MM.1S (cell line): ENCODE measurements at regions not wholly inside any gene's neighbourhood (a gene's known extent, or its start where the extent isn't known, plus 50 kb on each side); places are given as distances from the start of the nearest gene placed in this dataset.
A peak's percentile ranks its signal among the peaks of the same experiment; 100 is the strongest.

Experiments
- DNase-seq: peaks from one replicate; pipeline ENCODE4 v3.0.0-alpha.2; 2015
- H2AFZ ChIP-seq: fragments of 300-600 bp; sonication (generic); 2 replicates; pipeline ENCODE4 v1.6.0; 2016; ENCODE audit warnings: antibody characterized with exemption, low read length
- H3F3A ChIP-seq: fragments of 300-600 bp; sonication (generic); 2 replicates; pipeline ENCODE4 v1.6.1; 2016; ENCODE audit warnings: mild to moderate bottlenecking, antibody characterized with exemption, low read length, moderate library complexity, mixed read lengths; ENCODE audit not compliant: insufficient read depth
- H3K27ac ChIP-seq: fragments of 300-600 bp; sonication (generic); 2 replicates; pipeline ENCODE4 v1.5.1; 2016; ENCODE audit warnings: mild to moderate bottlenecking, low read length
- H3K27me3 ChIP-seq: fragments of 300-600 bp; sonication (generic); replicated peaks from 2 replicates; pipeline ENCODE4 v1.6.0; 2016; ENCODE audit warnings: low read length; ENCODE audit not compliant: insufficient read depth
- H3K36me3 ChIP-seq: fragments of 300-600 bp; sonication (generic); replicated peaks from 2 replicates; pipeline ENCODE4 v1.6.1; 2016; ENCODE audit warnings: mild to moderate bottlenecking, low read length, mixed read lengths; ENCODE audit not compliant: insufficient read depth
- H3K4me1 ChIP-seq: fragments of 300-600 bp; sonication (generic); 2 replicates; pipeline ENCODE4 v1.6.1; 2016; ENCODE audit warnings: low read length, mixed read lengths
- H3K4me2 ChIP-seq: fragments of 300-600 bp; sonication (generic); 2 replicates; pipeline ENCODE4 v1.6.0; 2016; ENCODE audit warnings: low read depth, low read length
- H3K4me3 ChIP-seq: fragments of 300-600 bp; sonication (generic); 2 replicates; pipeline ENCODE4 v1.5.1; 2016; ENCODE audit warnings: low read length, mixed read lengths
- H3K79me2 ChIP-seq: fragments of 300-600 bp; sonication (generic); 2 replicates; pipeline ENCODE4 v1.6.1; 2016; ENCODE audit warnings: mixed run types, low read length, mixed read lengths
- H3K9ac ChIP-seq: fragments of 300-600 bp; sonication (generic); 2 replicates; pipeline ENCODE4 v1.6.1; 2016; ENCODE audit warnings: low read length, mixed read lengths
- H3K9me2 ChIP-seq: fragments of 300-600 bp; sonication (generic); replicated peaks from 2 replicates; pipeline ENCODE4 v1.6.1; 2016; ENCODE audit warnings: mild to moderate bottlenecking, low read length, mixed read lengths; ENCODE audit not compliant: insufficient read depth
- H3K9me3 ChIP-seq: fragments of 300-600 bp; sonication (generic); replicated peaks from 2 replicates; pipeline ENCODE4 v1.6.1; 2016; ENCODE audit warnings: mild to moderate bottlenecking, low read length, mixed read lengths; ENCODE audit not compliant: insufficient read depth
- H4K20me1 ChIP-seq: fragments of 300-600 bp; sonication (generic); 2 replicates; pipeline ENCODE4 v1.6.1; 2016; ENCODE audit warnings: mild to moderate bottlenecking, low read length, moderate library complexity, mixed read lengths; ENCODE audit not compliant: insufficient read depth
- EZH2 ChIP-seq: fragments of 300-600 bp; sonication (generic); optimal IDR thresholded peaks from 2 replicates; pipeline ENCODE3; 2017; ENCODE audit warnings: low read depth, mild to moderate bottlenecking, antibody characterized with exemption, low read length, mixed read lengths
- EZH2phosphoT487 ChIP-seq: fragments of 300-600 bp; sonication (generic); IDR thresholded peaks from 2 replicates; pipeline ENCODE4 v1.6.1; 2018; ENCODE audit warnings: antibody characterized with exemption, low read length
- TF ChIP-seq, protein P1 (sequence below): fragments of 300-600 bp; sonication (generic); IDR thresholded peaks from 2 replicates; pipeline ENCODE4 v1.5.1; 2016; ENCODE audit warnings: antibody characterized with exemption, low read length, mixed read lengths

DNA sequence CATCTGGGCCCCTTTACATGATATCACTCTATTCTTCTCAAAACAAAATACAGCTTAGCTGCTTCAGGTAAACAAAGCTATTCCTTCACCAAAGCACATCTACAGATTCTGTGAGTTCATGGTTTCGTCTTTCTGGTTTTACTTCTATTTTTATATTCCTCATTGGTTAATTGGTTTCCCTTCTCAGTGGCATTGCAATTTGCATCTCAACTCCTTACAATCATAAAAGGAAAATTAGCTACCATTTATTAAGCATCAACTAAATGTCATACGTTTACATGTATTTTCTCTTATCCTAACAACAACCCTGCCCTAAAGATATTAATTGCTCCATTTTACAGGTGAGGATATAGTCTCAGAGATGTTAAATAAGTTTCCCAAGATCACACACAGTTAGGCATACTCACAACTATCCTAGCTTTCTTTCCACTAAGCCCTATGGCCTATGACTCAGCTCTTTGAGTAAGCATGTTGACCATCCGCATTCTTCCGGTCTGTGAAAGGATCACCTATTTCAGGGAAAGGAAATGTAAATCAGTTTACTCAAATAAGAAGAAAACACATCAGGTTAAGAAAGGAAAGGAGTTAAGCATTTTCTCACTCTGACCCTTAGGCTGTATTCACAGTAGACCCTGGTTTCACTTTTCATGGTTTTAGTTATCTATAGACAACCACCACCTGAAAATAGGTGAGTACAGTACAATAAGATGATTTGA lies 146.1 kb downstream of the CAAP1 start:
- peak; percentile 70 for DNase-seq
- no peak for TF ChIP-seq EZH2phosphoT487
- TF ChIP-seq EZH2, result no peak
- TF ChIP-seq, protein P1, sequence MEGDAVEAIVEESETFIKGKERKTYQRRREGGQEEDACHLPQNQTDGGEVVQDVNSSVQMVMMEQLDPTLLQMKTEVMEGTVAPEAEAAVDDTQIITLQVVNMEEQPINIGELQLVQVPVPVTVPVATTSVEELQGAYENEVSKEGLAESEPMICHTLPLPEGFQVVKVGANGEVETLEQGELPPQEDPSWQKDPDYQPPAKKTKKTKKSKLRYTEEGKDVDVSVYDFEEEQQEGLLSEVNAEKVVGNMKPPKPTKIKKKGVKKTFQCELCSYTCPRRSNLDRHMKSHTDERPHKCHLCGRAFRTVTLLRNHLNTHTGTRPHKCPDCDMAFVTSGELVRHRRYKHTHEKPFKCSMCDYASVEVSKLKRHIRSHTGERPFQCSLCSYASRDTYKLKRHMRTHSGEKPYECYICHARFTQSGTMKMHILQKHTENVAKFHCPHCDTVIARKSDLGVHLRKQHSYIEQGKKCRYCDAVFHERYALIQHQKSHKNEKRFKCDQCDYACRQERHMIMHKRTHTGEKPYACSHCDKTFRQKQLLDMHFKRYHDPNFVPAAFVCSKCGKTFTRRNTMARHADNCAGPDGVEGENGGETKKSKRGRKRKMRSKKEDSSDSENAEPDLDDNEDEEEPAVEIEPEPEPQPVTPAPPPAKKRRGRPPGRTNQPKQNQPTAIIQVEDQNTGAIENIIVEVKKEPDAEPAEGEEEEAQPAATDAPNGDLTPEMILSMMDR, result no peak
- Histone ChIP-seq H3K4me3 (no peak overlapping the region), H2AFZ (no peak overlapping the region), H3K36me3 (no peaks in the 10 kb centered on the region), H3K9me3 (no peaks in the 10 kb centered on the region), H3K27ac (peak overlapping the region; percentile 59), H3K9ac (no peak overlapping the region), H3F3A (peaks cover 10% of the 10 kb centered on the region), H3K4me2 (peak overlapping the region; percentile 58), H3K79me2 (no peaks in the 10 kb centered on the region), H3K27me3 (no peaks in the 10 kb centered on the region), H3K4me1 (peaks cover 12% of the 10 kb centered on the region), H3K9me2 (no peaks in the 10 kb centered on the region), H4K20me1 (no peaks in the 10 kb centered on the region)

DNA sequence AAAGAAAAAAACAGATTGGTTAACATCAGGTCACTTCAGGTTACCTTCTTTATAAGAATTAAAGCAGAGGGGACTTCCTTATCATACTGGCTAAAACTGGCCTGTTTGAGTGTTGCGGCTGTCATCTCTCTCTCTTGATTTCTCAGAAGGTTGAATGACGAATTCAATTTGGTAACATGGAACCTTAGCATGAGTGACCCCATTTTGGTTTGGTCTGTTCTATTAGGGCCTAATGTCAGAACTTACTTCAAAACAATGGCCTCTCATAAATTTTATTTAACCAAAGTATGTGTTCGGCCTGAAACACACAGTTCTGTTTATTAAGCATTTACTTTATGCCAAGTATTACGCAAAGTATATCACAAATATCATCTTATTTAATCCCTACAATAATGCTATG lies 147.5 kb downstream of the CAAP1 start:
- Histone ChIP-seq H3K27ac (no peak overlapping the region), H3K27me3 (no peaks in the 10 kb centered on the region), H3K79me2 (no peaks in the 10 kb centered on the region), H3K4me2 (no peak overlapping the region), H4K20me1 (no peaks in the 10 kb centered on the region), H3K36me3 (no peaks in the 10 kb centered on the region), H3K4me3 (no peak overlapping the region), H3K9me3 (no peaks in the 10 kb centered on the region), H3K9me2 (no peaks in the 10 kb centered on the region), H3K9ac (no peak overlapping the region), H2AFZ (no peak overlapping the region), H3F3A (peaks cover 10% of the 10 kb centered on the region), H3K4me1 (peaks cover 12% of the 10 kb centered on the region)
- DNase-seq, result no peak
- no peak for TF ChIP-seq EZH2phosphoT487
- TF ChIP-seq, protein P1, result no peak
- TF ChIP-seq EZH2, result no peak

DNA sequence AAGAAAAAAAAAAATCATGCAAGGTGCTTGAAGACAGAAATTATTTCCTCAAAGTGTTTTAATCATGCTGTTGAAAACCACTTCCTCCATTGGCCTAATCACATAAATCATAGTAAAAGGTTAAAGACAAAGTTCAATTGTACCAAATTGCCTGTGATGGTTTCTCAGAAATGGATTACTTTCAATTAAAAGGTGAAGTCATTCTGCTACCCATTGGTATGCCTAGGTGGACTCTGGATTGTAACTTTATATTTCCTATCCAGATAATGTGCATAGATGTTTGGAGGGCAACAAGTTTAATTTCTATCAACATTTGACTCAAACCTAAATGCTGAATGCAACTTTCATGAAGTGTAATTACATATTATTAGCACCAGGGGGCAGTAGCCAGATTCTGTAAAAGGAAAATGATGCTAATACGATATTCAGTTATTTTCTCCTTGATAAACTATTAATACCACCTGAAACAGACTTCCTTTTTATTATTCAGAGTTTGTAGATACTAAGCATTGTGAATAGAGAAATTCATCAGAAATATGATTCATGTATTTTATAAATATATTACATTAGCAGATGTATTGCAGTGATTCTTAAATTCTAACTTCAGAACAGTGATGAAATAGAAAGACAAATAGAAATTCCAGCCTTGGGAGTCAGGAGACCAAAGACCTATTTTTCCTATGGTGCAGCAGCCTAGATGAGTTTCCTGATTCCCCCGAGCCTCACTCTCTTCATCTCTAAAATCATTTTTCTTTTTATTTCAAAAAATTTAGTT lies 148.2 kb downstream of the CAAP1 start:
- H3F3A ChIP-seq, result peaks cover 10% of the 10 kb centered on the region
- H2AFZ ChIP-seq, result no peak overlapping the region
- no peak overlapping the region for H3K4me3 ChIP-seq
- H3K36me3 ChIP-seq, result no peaks in the 10 kb centered on the region
- H3K79me2 ChIP-seq, result no peaks in the 10 kb centered on the region
- no peak for TF ChIP-seq EZH2
- no peak for TF ChIP-seq EZH2phosphoT487
- TF ChIP-seq, protein P1, result peak; percentile 48
- no peaks in the 10 kb centered on the region for H3K9me3 ChIP-seq
- no peak overlapping the region for H3K4me2 ChIP-seq
- H3K27me3 ChIP-seq, result no peaks in the 10 kb centered on the region
- H3K9ac ChIP-seq, result no peak overlapping the region
- peak; percentile 29 for DNase-seq
- H3K27ac ChIP-seq, result no peak overlapping the region
- no peaks in the 10 kb centered on the region for H3K9me2 ChIP-seq
- peaks cover 12% of the 10 kb centered on the region for H3K4me1 ChIP-seq
- no peaks in the 10 kb centered on the region for H4K20me1 ChIP-seq
